Transverse colon (tissue), 4 donors: ENCODE measurements at regions not wholly inside any gene's neighbourhood (a gene's known extent, or its start where the extent isn't known, plus 50 kb on each side); places are given as distances from the start of the nearest gene placed in this dataset.

Source experiments
- POLR2A ChIP-seq: fragments of 450-650 bp; IDR thresholded peaks from one replicate; pipeline ENCODE4 v1.6.1; 2016; ENCODE audit warnings: antibody characterized with exemption, mild to moderate bottlenecking, moderate library complexity
- POLR2AphosphoS5 ChIP-seq, 3 donors: sonication (generic); formaldehyde crosslinking; IDR thresholded peaks; one replicate each; pipeline ENCODE4 v1.6.1; 2016; ENCODE audit warnings: antibody characterized with exemption in 3 of 3
- TF ChIP-seq, protein P1 (sequence below), 5 experiments: fragments of 200-600 bp in 3 of 5; fragments of 450-650 bp in 2 of 5; sonication (generic) in 3 of 5; IDR thresholded peaks; 1 replicate in 2 of 5; 2 replicates in 3 of 5; pipeline ENCODE4 v1.5.1; 2016 to 2017; ENCODE audit warnings: antibody characterized with exemption in 5 of 5, inconsistent platforms in 3 of 5, mild to moderate bottlenecking in 2 of 5, moderate library complexity in 1 of 5

DNA sequence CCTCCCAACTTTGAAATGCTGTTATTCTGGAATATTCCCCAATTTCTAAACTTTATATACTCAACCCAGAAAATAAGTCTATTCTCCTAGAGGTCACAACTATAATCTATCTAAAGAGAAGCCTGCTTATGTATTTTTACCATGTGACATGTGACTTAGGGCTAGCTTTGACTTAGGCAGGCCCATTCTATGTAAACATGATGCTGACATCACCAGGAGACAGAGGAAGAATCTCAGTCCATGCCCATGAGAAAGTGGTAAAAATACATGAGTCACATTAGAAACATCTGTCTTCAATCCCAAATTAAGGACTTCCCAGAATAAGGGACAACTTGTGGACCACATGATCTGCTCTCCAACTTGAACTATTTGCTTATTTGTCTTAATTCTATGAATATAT, 113.6 kb upstream of the ID4 start:
- TF ChIP-seq, protein P1, sequence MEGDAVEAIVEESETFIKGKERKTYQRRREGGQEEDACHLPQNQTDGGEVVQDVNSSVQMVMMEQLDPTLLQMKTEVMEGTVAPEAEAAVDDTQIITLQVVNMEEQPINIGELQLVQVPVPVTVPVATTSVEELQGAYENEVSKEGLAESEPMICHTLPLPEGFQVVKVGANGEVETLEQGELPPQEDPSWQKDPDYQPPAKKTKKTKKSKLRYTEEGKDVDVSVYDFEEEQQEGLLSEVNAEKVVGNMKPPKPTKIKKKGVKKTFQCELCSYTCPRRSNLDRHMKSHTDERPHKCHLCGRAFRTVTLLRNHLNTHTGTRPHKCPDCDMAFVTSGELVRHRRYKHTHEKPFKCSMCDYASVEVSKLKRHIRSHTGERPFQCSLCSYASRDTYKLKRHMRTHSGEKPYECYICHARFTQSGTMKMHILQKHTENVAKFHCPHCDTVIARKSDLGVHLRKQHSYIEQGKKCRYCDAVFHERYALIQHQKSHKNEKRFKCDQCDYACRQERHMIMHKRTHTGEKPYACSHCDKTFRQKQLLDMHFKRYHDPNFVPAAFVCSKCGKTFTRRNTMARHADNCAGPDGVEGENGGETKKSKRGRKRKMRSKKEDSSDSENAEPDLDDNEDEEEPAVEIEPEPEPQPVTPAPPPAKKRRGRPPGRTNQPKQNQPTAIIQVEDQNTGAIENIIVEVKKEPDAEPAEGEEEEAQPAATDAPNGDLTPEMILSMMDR (IDR thresholded peaks at IDR 0.05) = no peak
- TF ChIP-seq POLR2A (no peak), POLR2AphosphoS5 (IDR thresholded peaks at IDR 0.05) (peak in 2 of 3 donors; percentile 10 to 24)
